ENCODE measurements at regions not wholly inside any gene's neighbourhood (a gene's known extent, or its start where the extent isn't known, plus 50 kb on each side); places are given as distances from the start of the nearest gene placed in this dataset.

GRCh38 chr16:17755158-17755557, 284.4 kb upstream of the XYLT1 start:
- ChIA-PET POLR2A (no interaction called here), CTCF (no interaction called here)
- H4K20me1 ChIP-seq (ENCODE audit: control insufficient read depth, insufficient read depth, low read length, poor library complexity, severe bottlenecking) = no peaks in the 10 kb centered on the region
- no peak overlapping the region for H3K27ac Mint-ChIP-seq
- TF ChIP-seq EZH2 (IDR thresholded peaks at IDR 0.05; ENCODE audit: borderline replicate concordance, insufficient read depth, low read depth, low read length, poor library complexity, severe bottlenecking) = no peak
- ATAC-seq (ENCODE audit: low read depth) (no peak), DNase-seq (no peak)
- no peak overlapping the region for H3K4me2 ChIP-seq (replicated peaks; ENCODE audit: low read depth, low read length, poor library complexity, severe bottlenecking)
- H3K9me3 ChIP-seq (ENCODE audit: control extremely low read depth in 1 of 3, control insufficient read depth in 2 of 3, insufficient read depth in 1 of 3, low read length in 2 of 3) = peaks cover 0 to 4% (median 3%) of the 10 kb centered on the region in 3 donors
- no peak overlapping the region for H3K9ac ChIP-seq (ENCODE audit: low read length)
- no peak overlapping the region for H3K4me3 Mint-ChIP-seq
- no peak overlapping the region for H3K4me3 ChIP-seq (ENCODE audit: control extremely low read depth in 1 of 5, extremely low read depth in 1 of 5, insufficient read depth in 1 of 5, low read depth in 2 of 5, low read length in 4 of 5)
- intact Hi-C loops (cut with micrococcal nuclease) = no loop called here
- no peaks in the 10 kb centered on the region for H3K27me3 ChIP-seq (replicated peaks in 1 of 4; ENCODE audit: control extremely low read depth in 1 of 4, control insufficient read depth in 3 of 4, insufficient read depth in 4 of 4, low read length in 3 of 4)
- no peaks in the 10 kb centered on the region for H3K4me1 Mint-ChIP-seq
- H2AFZ ChIP-seq (ENCODE audit: insufficient read depth, low read depth, low read length, poor library complexity, severe bottlenecking) = no peak overlapping the region
- H3K27ac ChIP-seq (ENCODE audit: low read length in 2 of 2) = no peak overlapping the region
- H3K79me2 ChIP-seq (ENCODE audit: control insufficient read depth, insufficient read depth, low read length) = no peaks in the 10 kb centered on the region
- no peaks in the 10 kb centered on the region for H3K4me1 ChIP-seq (ENCODE audit: control insufficient read depth in 2 of 2, insufficient read depth in 2 of 2, low read length in 2 of 2)
- H3K9me3 Mint-ChIP-seq (ENCODE audit: insufficient read depth) = peaks cover 4% of the 10 kb centered on the region
- peaks cover 7% of the 10 kb centered on the region for H3K27me3 Mint-ChIP-seq
- 83% methylated on average over 1 of the region's 1 CpG for WGBS (ENCODE audit: insufficient coverage)
- H3K36me3 ChIP-seq (replicated peaks in 1 of 2; ENCODE audit: control extremely low read depth in 1 of 2, control insufficient read depth in 1 of 2, extremely low read depth in 1 of 2, insufficient read depth in 2 of 2, low read length in 1 of 2) = no peaks in the 10 kb centered on the region

DNA sequence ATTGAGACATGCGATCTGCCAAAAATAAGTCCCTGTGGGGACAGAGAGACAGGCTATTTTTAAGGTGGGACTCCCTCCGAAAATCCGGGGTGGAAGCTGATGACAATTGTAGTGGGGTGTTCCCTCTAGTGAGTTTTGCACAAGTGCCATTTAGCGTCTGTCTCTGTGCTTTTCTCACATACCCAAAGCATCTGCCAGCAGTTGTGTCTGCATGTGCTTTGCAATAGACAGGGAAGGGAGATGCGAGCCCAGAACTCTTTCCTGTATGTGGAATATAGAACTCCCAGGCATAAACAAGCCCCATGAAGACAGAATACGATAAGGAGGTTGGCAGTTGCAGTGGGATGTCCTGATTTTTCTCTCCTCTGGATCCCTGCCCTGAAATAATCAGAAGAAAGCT, 282.7 kb upstream of the XYLT1 start:
- peaks cover 3% of the 10 kb centered on the region for H3K27me3 Mint-ChIP-seq
- no peaks in the 10 kb centered on the region for H3K4me1 ChIP-seq (ENCODE audit: control insufficient read depth in 2 of 2, insufficient read depth in 2 of 2, low read length in 2 of 2)
- peaks cover 8% of the 10 kb centered on the region for H3K9me3 Mint-ChIP-seq (ENCODE audit: insufficient read depth)
- CTCF ChIA-PET = no interaction called here
- no peaks in the 10 kb centered on the region for H3K4me1 Mint-ChIP-seq
- no peaks in the 10 kb centered on the region for H3K79me2 ChIP-seq (ENCODE audit: control insufficient read depth, insufficient read depth, low read length)
- no peak overlapping the region for H2AFZ ChIP-seq (ENCODE audit: insufficient read depth, low read depth, low read length, poor library complexity, severe bottlenecking)
- H3K36me3 ChIP-seq (replicated peaks in 1 of 2; ENCODE audit: control extremely low read depth in 1 of 2, control insufficient read depth in 1 of 2, extremely low read depth in 1 of 2, insufficient read depth in 2 of 2, low read length in 1 of 2) = no peaks in the 10 kb centered on the region
- peaks cover 0 to 8% (median 3%) of the 10 kb centered on the region in 3 donors for H3K9me3 ChIP-seq (ENCODE audit: control extremely low read depth in 1 of 3, control insufficient read depth in 2 of 3, insufficient read depth in 1 of 3, low read length in 2 of 3)
- intact Hi-C loops (cut with micrococcal nuclease) = no loop called here
- POLR2A ChIA-PET = no interaction called here
- no peak overlapping the region for H3K27ac Mint-ChIP-seq
- no peak overlapping the region for H3K27ac ChIP-seq (ENCODE audit: low read length in 2 of 2)
- no peak for TF ChIP-seq EZH2 (IDR thresholded peaks at IDR 0.05; ENCODE audit: borderline replicate concordance, insufficient read depth, low read depth, low read length, poor library complexity, severe bottlenecking)
- TF ChIP-seq CTCF (IDR thresholded peaks at IDR 0.05) = no peak
- no peak overlapping the region for H3K4me3 Mint-ChIP-seq
- ATAC-seq (ENCODE audit: low read depth) (no peak), DNase-seq (no peak)
- no peaks in the 10 kb centered on the region for H4K20me1 ChIP-seq (ENCODE audit: control insufficient read depth, insufficient read depth, low read length, poor library complexity, severe bottlenecking)
- WGBS (ENCODE audit: insufficient coverage) = 83% methylated on average over 2 of the region's 6 CpGs
- no peak overlapping the region for H3K4me2 ChIP-seq (replicated peaks; ENCODE audit: low read depth, low read length, poor library complexity, severe bottlenecking)
- no peaks in the 10 kb centered on the region for H3K27me3 ChIP-seq (replicated peaks in 1 of 4; ENCODE audit: control extremely low read depth in 1 of 4, control insufficient read depth in 3 of 4, insufficient read depth in 4 of 4, low read length in 3 of 4)
- H3K4me3 ChIP-seq (ENCODE audit: control extremely low read depth in 1 of 5, extremely low read depth in 1 of 5, insufficient read depth in 1 of 5, low read depth in 2 of 5, low read length in 4 of 5) = no peak overlapping the region
- H3K9ac ChIP-seq (ENCODE audit: low read length) = no peak overlapping the region

Data from B cell (primary cell).